Pancreas (tissue), 10 donors: ENCODE measurements at regions not wholly inside any gene's neighbourhood (a gene's known extent, or its start where the extent isn't known, plus 50 kb on each side); places are given as distances from the start of the nearest gene placed in this dataset.

Experiments
- ATAC-seq, 4 donors: fragments of 200-7000 bp; cut with Tn5 transposase; one replicate each; pipeline versions ENCODE4 v1.8.0 to v1.9.1; 2020; ENCODE audit warnings: mild to moderate bottlenecking in 4 of 4, moderate library complexity in 4 of 4
- DNase-seq, 6 donors: peaks; one replicate each; pipeline ENCODE4 v3.0.0-alpha.2; 2020
- FAIRE-seq: peaks from 2 replicates; lab custom pipeline; 2012; peaks lifted over from hg19 to GRCh38; lab: Jason Lieb, UNC
- H3K27ac ChIP-seq, 4 donors: fragments of 200-600 bp; sonication (generic); 1 replicate in 3 of 4; 2 replicates in 1 of 4; pipeline versions ENCODE4 v1.5.0 to v1.8.0; 2020
- H3K27me3 ChIP-seq, 4 donors: fragments of 200-600 bp; one replicate each; pipeline ENCODE4 v1.8.0; 2021
- H3K36me3 ChIP-seq, 3 donors: fragments of 200-600 bp; sonication (generic) in 1 of 3; one replicate each; pipeline versions ENCODE4 v1.5.0 to v1.8.0; 2020 to 2021
- H3K4me1 ChIP-seq, 3 donors: fragments of 200-600 bp; one replicate each; pipeline ENCODE4 v1.8.0; 2021
- H3K4me3 ChIP-seq, 4 donors: fragments of 200-600 bp; sonication (generic) in 2 of 4; one replicate each; pipeline versions ENCODE4 v1.5.0 to v1.8.0; 2020 to 2021
- H3K9me3 ChIP-seq, 4 donors: fragments of 200-600 bp; one replicate each; pipeline ENCODE4 v1.8.0; 2021
- CTCF ChIP-seq, 4 donors: fragments of 200-600 bp; sonication (generic) in 3 of 4; IDR thresholded peaks; one replicate each; pipeline versions ENCODE4 v1.5.0 to v1.8.0; 2021; ENCODE audit warnings: antibody characterized with exemption in 4 of 4
- WGBS, 2 donors: extraction: QIAGEN DNeasy Blood & Tissue Kit; methylation state at CpG; one replicate each; pipeline ENCODE4 v1.1.7; 2013; 5-methylcytosine and 5-hydroxymethylcytosine counted together
- intact Hi-C, 3 donors: fragments of 100-400 bp; cut with DNase I; formaldehyde crosslinking; loops; one replicate each; pipeline versions ENCODE4 v1.11.1 to v1.14.2; 2022
- donor health status: healthy with polysubstance abuse.
- donor health status: DM: no; HTN: no; CAD: no; lungs with moderate emphysema.
- donor health status: DM: no; HTN: no; CAD: no.
- donor health status: control.
- donor health status: control.
- donor health status: Bipolar disorder and iron deficiency.
- donor health status: DM: yes; HTN: yes; CAD: no.
- donor health status: DM: no; HTN: no; CAD: no.
- donor health status: DM: no; HTN: no; CAD: no.
- donor health status: DM: yes; HTN: yes; CAD: no.

GRCh38 chr12:77681726-77682125, 149.0 kb upstream of the NAV3 start:
- FAIRE-seq = no peak
- Histone ChIP-seq H3K36me3 (no peaks in the 10 kb centered on the region), H3K27me3 (no peaks in the 10 kb centered on the region), H3K9me3 (no peaks in the 10 kb centered on the region), H3K4me3 (no peak overlapping the region), H3K4me1 (no peaks in the 10 kb centered on the region), H3K27ac (no peak overlapping the region)
- intact Hi-C loops = loop anchor here in 1 of 3 donors (10.0 kb wide), 1 partner anchor 527 kb away; no protein-coding TSS in a partner anchor
- WGBS, 2 donors = 52 to 57% methylated on average over 2 of the region's 2 CpGs
- DNase-seq = no peak
- no peak for TF ChIP-seq CTCF (IDR thresholded peaks at IDR 0.05)
- no peak for ATAC-seq

GRCh38 chr12:77679686-77680085, 151.0 kb upstream of the NAV3 start:
- no peaks in the 10 kb centered on the region for H3K36me3 ChIP-seq
- no peak overlapping the region for H3K27ac ChIP-seq
- FAIRE-seq (no peak), DNase-seq (no peak), ATAC-seq (no peak)
- H3K4me1 ChIP-seq = no peaks in the 10 kb centered on the region
- no peak for TF ChIP-seq CTCF (IDR thresholded peaks at IDR 0.05)
- no peak overlapping the region for H3K4me3 ChIP-seq
- no peaks in the 10 kb centered on the region for H3K9me3 ChIP-seq
- no peaks in the 10 kb centered on the region for H3K27me3 ChIP-seq
- WGBS, 2 donors = 82 to 94% methylated on average over 8 of the region's 8 CpGs
- intact Hi-C loops = loop anchor here in 1 of 3 donors (10.0 kb wide), 1 partner anchor 525 kb away; no protein-coding TSS in a partner anchor

GRCh38 chr12:77678621-77679020, 152.1 kb upstream of the NAV3 start:
- WGBS, 2 donors = 56 to 88% methylated on average over 1 of the region's 1 CpG
- H3K9me3 ChIP-seq = no peaks in the 10 kb centered on the region

GRCh38 chr12:77667101-77667500, 163.6 kb upstream of the NAV3 start:
- DNase-seq (no peak), FAIRE-seq (no peak), ATAC-seq (no peak)
- no peaks in the 10 kb centered on the region for H3K9me3 ChIP-seq
- H3K4me1 ChIP-seq = no peaks in the 10 kb centered on the region
- WGBS, 2 donors = 83 to 95% methylated on average over 6 of the region's 6 CpGs
- H3K27ac ChIP-seq = no peak overlapping the region
- no peak overlapping the region for H3K4me3 ChIP-seq
- peaks cover 0 to 3% (median 0%) of the 10 kb centered on the region in 4 donors for H3K27me3 ChIP-seq
- no peak for TF ChIP-seq CTCF (IDR thresholded peaks at IDR 0.05)
- no peaks in the 10 kb centered on the region for H3K36me3 ChIP-seq
- intact Hi-C loops = no loop called here

More at GRCh38 chr12:77678621-77679020, 152.1 kb upstream of the NAV3 start:
- intact Hi-C loops = no loop called here
- Histone ChIP-seq H3K4me1 (no peaks in the 10 kb centered on the region), H3K4me3 (no peak overlapping the region), H3K27ac (no peak overlapping the region), H3K36me3 (no peaks in the 10 kb centered on the region), H3K27me3 (no peaks in the 10 kb centered on the region)
- FAIRE-seq (no peak), DNase-seq (no peak), ATAC-seq (no peak)
- no peak for TF ChIP-seq CTCF (IDR thresholded peaks at IDR 0.05)

- Histone ChIP-seq H3K4me3 (no peak overlapping the region), H3K4me1 (no peaks in the 10 kb centered on the region), H3K27ac (no peak overlapping the region), H3K36me3 (no peaks in the 10 kb centered on the region), H3K9me3 (no peaks in the 10 kb centered on the region), H3K27me3 (no peaks in the 10 kb centered on the region)
- no peak for ATAC-seq
- no peak for FAIRE-seq
- DNase-seq = no peak
- intact Hi-C loops = no loop called here
- TF ChIP-seq CTCF (IDR thresholded peaks at IDR 0.05) = no peak
These were observed 182.0 kb upstream of the NAV3 start for GRCh38 chr12:77648716-77649115.
